ENCODE measurements at regions not wholly inside any gene's neighbourhood (a gene's known extent, or its start where the extent isn't known, plus 50 kb on each side); places are given as distances from the start of the nearest gene placed in this dataset.

DNA sequence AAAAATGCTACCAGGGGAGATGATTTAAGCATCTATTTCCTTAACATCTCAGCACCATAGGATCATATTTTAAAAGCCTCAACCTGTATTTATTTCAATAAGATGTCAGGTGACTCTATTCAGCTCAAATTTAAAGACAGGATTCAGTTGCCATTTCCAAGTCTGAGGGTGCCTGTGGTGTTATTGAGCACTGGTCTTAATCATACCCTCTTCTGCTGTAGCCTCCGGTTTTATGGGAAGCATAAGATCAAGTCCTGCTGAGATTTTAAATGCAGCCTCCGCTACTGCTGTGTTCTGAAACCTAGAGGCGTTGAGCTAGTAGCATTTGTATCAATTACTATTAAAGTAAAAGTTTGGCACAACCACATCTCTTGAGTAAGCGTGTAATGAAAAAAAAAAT lies 185.7 kb upstream of the NWD2 start:
- H3K4me3 ChIP-seq (ENCODE audit: low read length in 3 of 3), result no peak overlapping the region
- no peaks in the 10 kb centered on the region for H3K27me3 ChIP-seq (ENCODE audit: control insufficient read depth, insufficient read depth, low read length)
- FAIRE-seq (no peak), DNase-seq (no peak)
- TF ChIP-seq CTCF (IDR thresholded peaks at IDR 0.05; ENCODE audit: borderline replicate concordance, extremely low read depth, insufficient read depth), result no peak
- H3K4me1 ChIP-seq (ENCODE audit: control insufficient read depth in 2 of 3, insufficient read depth in 2 of 3, low read depth in 1 of 3, low read length in 3 of 3), result no peaks in the 10 kb centered on the region
- intact Hi-C loops (cut with DNase I), result no loop called here
- H3K36me3 ChIP-seq (ENCODE audit: control insufficient read depth in 2 of 3, insufficient read depth in 3 of 3, low read length in 3 of 3), result no peaks in the 10 kb centered on the region
- H3K9me3 ChIP-seq (ENCODE audit: control insufficient read depth in 2 of 3, insufficient read depth in 1 of 3, low read length in 3 of 3), result no peaks in the 10 kb centered on the region
- no peak overlapping the region for H3K27ac ChIP-seq (ENCODE audit: low read depth in 2 of 2, low read length in 2 of 2)
- no peak overlapping the region for H3K9ac ChIP-seq (ENCODE audit: low read length in 3 of 3)

DNA sequence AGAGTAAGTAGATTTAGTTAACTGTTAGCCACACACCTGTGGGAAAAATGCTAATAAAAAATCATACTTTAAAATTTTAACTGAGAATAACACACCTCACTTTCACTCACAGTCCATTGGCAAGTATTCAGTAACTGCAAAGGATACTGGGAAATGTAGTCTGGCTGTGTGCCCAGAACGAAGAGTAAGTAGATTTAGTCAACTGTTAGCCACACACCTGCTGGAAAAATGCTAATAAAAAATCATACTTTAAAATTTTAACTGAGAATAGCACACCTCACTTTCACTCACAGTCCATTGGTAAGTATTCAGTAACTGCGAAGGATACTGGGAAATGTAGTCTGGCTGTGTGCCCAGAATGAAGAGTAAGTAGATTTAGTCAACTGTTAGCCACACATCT lies 178.4 kb upstream of the NWD2 start:
- no peak for FAIRE-seq
- no peak overlapping the region for H3K9ac ChIP-seq (ENCODE audit: low read length in 3 of 3)

DNA sequence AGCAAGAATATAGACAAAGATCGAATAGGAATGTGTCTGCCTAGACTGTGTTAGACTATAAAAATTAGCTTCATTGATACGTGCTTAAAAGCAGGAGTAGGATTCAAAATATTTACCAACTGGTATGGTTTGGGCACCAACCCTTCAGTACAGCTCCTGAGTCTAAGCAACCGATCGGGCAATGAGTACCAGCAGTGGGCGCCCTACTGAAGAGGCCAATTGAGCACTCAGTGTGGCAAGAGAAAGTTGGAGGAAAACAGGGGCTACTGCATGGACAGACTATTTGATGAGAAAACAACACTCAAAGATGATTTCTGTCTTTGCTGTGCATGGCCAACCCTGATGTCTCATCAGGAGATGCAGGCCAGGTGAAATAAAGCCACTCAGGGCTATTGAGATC lies 176.0 kb upstream of the NWD2 start:
- no peaks in the 10 kb centered on the region for H3K4me1 ChIP-seq (ENCODE audit: control insufficient read depth in 2 of 3, insufficient read depth in 2 of 3, low read depth in 1 of 3, low read length in 3 of 3)
- intact Hi-C loops (cut with DNase I), result no loop called here
- TF ChIP-seq CTCF (IDR thresholded peaks at IDR 0.05; ENCODE audit: borderline replicate concordance, extremely low read depth, insufficient read depth), result no peak
- no peak for FAIRE-seq
- H3K27me3 ChIP-seq (ENCODE audit: control insufficient read depth, insufficient read depth, low read length), result no peaks in the 10 kb centered on the region
- H3K27ac ChIP-seq (ENCODE audit: low read depth in 2 of 2, low read length in 2 of 2), result no peak overlapping the region
- no peaks in the 10 kb centered on the region for H3K9me3 ChIP-seq (ENCODE audit: control insufficient read depth in 2 of 3, insufficient read depth in 1 of 3, low read length in 3 of 3)
- DNase-seq, result no peak
- H3K36me3 ChIP-seq (ENCODE audit: control insufficient read depth in 2 of 3, insufficient read depth in 3 of 3, low read length in 3 of 3), result no peaks in the 10 kb centered on the region
- no peak overlapping the region for H3K4me3 ChIP-seq (ENCODE audit: low read length in 3 of 3)
- H3K9ac ChIP-seq (ENCODE audit: low read length in 3 of 3), result no peak overlapping the region

More for the DNA sequence above, 178.4 kb upstream of the NWD2 start:
- Histone ChIP-seq H3K27ac (ENCODE audit: low read depth in 2 of 2, low read length in 2 of 2) (no peak overlapping the region), H3K4me3 (ENCODE audit: low read length in 3 of 3) (no peak overlapping the region), H3K9me3 (ENCODE audit: control insufficient read depth in 2 of 3, insufficient read depth in 1 of 3, low read length in 3 of 3) (no peaks in the 10 kb centered on the region), H3K27me3 (ENCODE audit: control insufficient read depth, insufficient read depth, low read length) (no peaks in the 10 kb centered on the region), H3K4me1 (ENCODE audit: control insufficient read depth in 2 of 3, insufficient read depth in 2 of 3, low read depth in 1 of 3, low read length in 3 of 3) (no peaks in the 10 kb centered on the region), H3K36me3 (ENCODE audit: control insufficient read depth in 2 of 3, insufficient read depth in 3 of 3, low read length in 3 of 3) (no peaks in the 10 kb centered on the region)
- intact Hi-C loops (cut with DNase I), result no loop called here
- TF ChIP-seq CTCF (IDR thresholded peaks at IDR 0.05; ENCODE audit: borderline replicate concordance, extremely low read depth, insufficient read depth), result no peak
- DNase-seq, result peak in 1 of 5 donors; percentile 27

GRCh38 chr4:37070041-37070440 lies 174.5 kb upstream of the NWD2 start:
- Histone ChIP-seq H3K4me3 (ENCODE audit: low read length in 3 of 3) (no peak overlapping the region), H3K27me3 (ENCODE audit: control insufficient read depth, insufficient read depth, low read length) (no peaks in the 10 kb centered on the region), H3K9me3 (ENCODE audit: control insufficient read depth in 2 of 3, insufficient read depth in 1 of 3, low read length in 3 of 3) (no peaks in the 10 kb centered on the region), H3K4me1 (ENCODE audit: control insufficient read depth in 2 of 3, insufficient read depth in 2 of 3, low read depth in 1 of 3, low read length in 3 of 3) (no peaks in the 10 kb centered on the region), H3K36me3 (ENCODE audit: control insufficient read depth in 2 of 3, insufficient read depth in 3 of 3, low read length in 3 of 3) (no peaks in the 10 kb centered on the region), H3K9ac (ENCODE audit: low read length in 3 of 3) (no peak overlapping the region), H3K27ac (ENCODE audit: low read depth in 2 of 2, low read length in 2 of 2) (no peak overlapping the region)
- TF ChIP-seq CTCF (IDR thresholded peaks at IDR 0.05; ENCODE audit: borderline replicate concordance, extremely low read depth, insufficient read depth), result no peak
- no peak for FAIRE-seq
- intact Hi-C loops (cut with DNase I), result no loop called here
- DNase-seq, result peak in 4 of 5 donors; percentile 42 to 69 (median 54)
